Loucy (cell line): ENCODE measurements at regions not wholly inside any gene's neighbourhood (a gene's known extent, or its start where the extent isn't known, plus 50 kb on each side); places are given as distances from the start of the nearest gene placed in this dataset.

Source experiments
- H2AFZ ChIP-seq: fragments of 200-600 bp; sonication (generic); 2 replicates; pipeline ENCODE4 v1.6.0; 2016; ENCODE audit warnings: antibody characterized with exemption, mild to moderate bottlenecking, low read length, moderate library complexity
- H3F3A ChIP-seq: fragments of 200-600 bp; 2 replicates; pipeline ENCODE4 v1.6.0; 2016; ENCODE audit warnings: antibody characterized with exemption, low read depth, mild to moderate bottlenecking
- H3K27me3 ChIP-seq: fragments of 200-600 bp; sonication (generic); 2 replicates; pipeline ENCODE4 v1.6.1; 2014; ENCODE audit warnings: low read length, mild to moderate bottlenecking; ENCODE audit not compliant: insufficient read depth, poor library complexity, severe bottlenecking
- H3K36me3 ChIP-seq: fragments of 200-600 bp; sonication (generic); 2 replicates; pipeline ENCODE4 v1.6.1; 2016; ENCODE audit warnings: low read length; ENCODE audit not compliant: insufficient read depth
- H3K4me1 ChIP-seq: fragments of 200-600 bp; sonication (generic); 2 replicates; pipeline ENCODE4 v1.5.1; 2014; ENCODE audit warnings: low read length, mild to moderate bottlenecking; ENCODE audit not compliant: insufficient read depth, poor library complexity, severe bottlenecking
- H3K4me2 ChIP-seq: fragments of 200-600 bp; sonication (generic); 2 replicates; pipeline ENCODE4 v1.6.0; 2014; ENCODE audit warnings: antibody characterized with exemption, low read length, low read depth, mild to moderate bottlenecking; ENCODE audit not compliant: poor library complexity, severe bottlenecking
- H3K4me3 ChIP-seq: fragments of 200-600 bp; sonication (generic); 2 replicates; pipeline ENCODE4 v1.5.1; 2014; ENCODE audit warnings: low read length, mild to moderate bottlenecking, mixed read lengths; ENCODE audit not compliant: poor library complexity, severe bottlenecking
- H3K79me2 ChIP-seq: fragments of 200-600 bp; sonication (generic); 2 replicates; pipeline ENCODE4 v1.6.1; 2014; ENCODE audit warnings: low read length; ENCODE audit not compliant: insufficient read depth
- H3K9ac ChIP-seq: fragments of 200-600 bp; sonication (generic); 2 replicates; pipeline ENCODE4 v1.6.0; 2014; ENCODE audit warnings: mild to moderate bottlenecking, low read depth, low read length, moderate library complexity; ENCODE audit not compliant: poor library complexity, severe bottlenecking
- H3K9me2 ChIP-seq: fragments of 200-600 bp; sonication (generic); replicated peaks from 2 replicates; pipeline ENCODE4 v1.6.1; 2016; ENCODE audit warnings: low read depth, low read length, mixed read lengths
- H3K9me3 ChIP-seq: fragments of 200-600 bp; sonication (generic); 2 replicates; pipeline ENCODE4 v1.6.1; 2014; ENCODE audit warnings: mild to moderate bottlenecking, antibody characterized with exemption, low read length, low read depth; ENCODE audit not compliant: insufficient read depth
- H4K20me1 ChIP-seq: fragments of 200-600 bp; sonication (generic); 2 replicates; pipeline ENCODE4 v1.6.0; 2014; ENCODE audit warnings: antibody characterized with exemption, low read length, mild to moderate bottlenecking; ENCODE audit not compliant: insufficient read depth, poor library complexity, severe bottlenecking
- EZH2phosphoT487 ChIP-seq: fragments of 200-600 bp; IDR thresholded peaks from 2 replicates; pipeline ENCODE4 v1.6.1; 2018; ENCODE audit warnings: antibody characterized with exemption, mild to moderate bottlenecking, moderate library complexity, borderline replicate concordance
- TF ChIP-seq, protein P1 (sequence below): fragments of 200-600 bp; sonication (generic); conservative IDR thresholded peaks from 2 replicates; pipeline ENCODE4 v1.5.1; 2014; ENCODE audit warnings: mild to moderate bottlenecking, antibody characterized with exemption, low read length

DNA sequence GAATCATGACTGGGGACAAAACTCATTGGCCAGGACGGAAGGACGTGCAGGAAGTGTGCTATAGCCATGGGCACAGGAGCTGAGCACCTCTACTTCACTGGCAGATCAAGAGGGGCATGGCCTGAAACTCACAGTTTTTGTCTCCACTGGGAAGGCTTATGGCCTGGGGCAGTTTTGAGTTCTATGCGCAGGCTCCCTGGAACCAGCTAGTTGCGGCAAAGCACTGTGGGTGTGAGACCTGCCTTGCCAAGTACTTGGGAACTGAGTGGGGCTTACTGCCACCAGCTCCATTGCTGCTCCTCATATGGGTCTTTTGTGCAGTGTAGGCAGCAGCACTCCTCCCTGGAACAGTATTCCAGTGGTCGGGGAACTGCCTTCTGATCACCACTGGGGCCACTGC, 282.6 kb upstream of the EYS start:
- Histone ChIP-seq H3K79me2 (no peaks in the 10 kb centered on the region), H3K36me3 (no peaks in the 10 kb centered on the region), H3F3A (no peaks in the 10 kb centered on the region), H2AFZ (no peak overlapping the region), H3K9me2 (no peaks in the 10 kb centered on the region; the same call in 1 of the 2 replicates), H3K27me3 (no peaks in the 10 kb centered on the region), H3K4me1 (no peaks in the 10 kb centered on the region), H3K9ac (no peak overlapping the region), H3K4me3 (no peak overlapping the region), H3K4me2 (no peak overlapping the region), H4K20me1 (no peaks in the 10 kb centered on the region), H3K9me3 (no peaks in the 10 kb centered on the region)
- TF ChIP-seq, protein P1, sequence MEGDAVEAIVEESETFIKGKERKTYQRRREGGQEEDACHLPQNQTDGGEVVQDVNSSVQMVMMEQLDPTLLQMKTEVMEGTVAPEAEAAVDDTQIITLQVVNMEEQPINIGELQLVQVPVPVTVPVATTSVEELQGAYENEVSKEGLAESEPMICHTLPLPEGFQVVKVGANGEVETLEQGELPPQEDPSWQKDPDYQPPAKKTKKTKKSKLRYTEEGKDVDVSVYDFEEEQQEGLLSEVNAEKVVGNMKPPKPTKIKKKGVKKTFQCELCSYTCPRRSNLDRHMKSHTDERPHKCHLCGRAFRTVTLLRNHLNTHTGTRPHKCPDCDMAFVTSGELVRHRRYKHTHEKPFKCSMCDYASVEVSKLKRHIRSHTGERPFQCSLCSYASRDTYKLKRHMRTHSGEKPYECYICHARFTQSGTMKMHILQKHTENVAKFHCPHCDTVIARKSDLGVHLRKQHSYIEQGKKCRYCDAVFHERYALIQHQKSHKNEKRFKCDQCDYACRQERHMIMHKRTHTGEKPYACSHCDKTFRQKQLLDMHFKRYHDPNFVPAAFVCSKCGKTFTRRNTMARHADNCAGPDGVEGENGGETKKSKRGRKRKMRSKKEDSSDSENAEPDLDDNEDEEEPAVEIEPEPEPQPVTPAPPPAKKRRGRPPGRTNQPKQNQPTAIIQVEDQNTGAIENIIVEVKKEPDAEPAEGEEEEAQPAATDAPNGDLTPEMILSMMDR: no peak

DNA sequence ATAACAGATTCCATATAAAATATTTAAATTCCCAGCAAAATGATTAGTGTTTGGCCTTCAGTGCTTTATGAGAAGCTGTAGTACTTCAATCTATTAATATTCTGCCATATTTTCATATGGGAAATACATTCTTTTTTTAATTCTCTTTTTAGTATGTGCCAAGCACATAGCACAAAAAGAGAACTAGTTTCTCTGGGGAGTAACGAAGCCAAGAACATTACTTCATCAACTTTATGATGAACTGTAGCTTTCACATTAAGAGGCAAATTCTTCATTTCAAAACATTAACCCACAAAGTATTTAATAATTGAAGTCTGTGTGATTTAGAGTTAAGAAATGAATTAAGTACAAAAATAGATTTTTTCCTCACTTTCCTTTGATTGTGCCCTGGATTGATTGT, 281.0 kb upstream of the EYS start:
- no peak overlapping the region for H3K4me3 ChIP-seq
- H3K9me3 ChIP-seq: no peaks in the 10 kb centered on the region
- no peak for TF ChIP-seq EZH2phosphoT487
- TF ChIP-seq, protein P1: no peak
- no peak overlapping the region for H3K4me2 ChIP-seq
- H3K4me1 ChIP-seq: no peaks in the 10 kb centered on the region
- no peaks in the 10 kb centered on the region; the same call in 1 of the 2 replicates for H3K9me2 ChIP-seq
- H4K20me1 ChIP-seq: no peaks in the 10 kb centered on the region
- no peaks in the 10 kb centered on the region for H3F3A ChIP-seq
- no peak overlapping the region for H3K9ac ChIP-seq
- H2AFZ ChIP-seq: no peak overlapping the region
- no peaks in the 10 kb centered on the region for H3K79me2 ChIP-seq
- no peaks in the 10 kb centered on the region for H3K36me3 ChIP-seq
- H3K27me3 ChIP-seq: no peaks in the 10 kb centered on the region

DNA sequence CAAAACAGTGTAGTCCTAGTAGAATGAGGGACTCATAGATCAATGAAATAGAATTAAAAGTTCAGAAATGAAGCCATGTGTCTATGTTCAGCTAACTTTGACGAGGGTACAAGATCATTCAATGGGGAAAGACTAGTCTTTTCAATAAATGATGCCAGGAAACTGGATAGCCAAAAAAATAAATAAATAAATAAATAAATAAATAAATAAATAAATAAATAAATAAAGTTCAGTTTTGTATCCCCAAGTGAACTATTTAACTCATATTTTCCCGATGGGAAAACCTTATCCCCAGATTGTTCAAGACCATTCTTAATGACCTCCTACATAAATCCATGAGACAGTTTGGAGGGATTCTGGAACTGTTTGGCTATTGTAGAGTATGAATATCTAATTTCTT, 277.1 kb upstream of the EYS start:
- Histone ChIP-seq H3K4me2 (no peak overlapping the region), H3K79me2 (no peaks in the 10 kb centered on the region), H3K9me2 (no peaks in the 10 kb centered on the region; the same call in 1 of the 2 replicates), H3F3A (no peaks in the 10 kb centered on the region), H4K20me1 (no peaks in the 10 kb centered on the region), H3K4me3 (no peak overlapping the region), H3K9ac (no peak overlapping the region), H3K36me3 (no peaks in the 10 kb centered on the region), H2AFZ (no peak overlapping the region), H3K9me3 (no peaks in the 10 kb centered on the region; the same call in 1 of the 2 replicates), H3K27me3 (no peaks in the 10 kb centered on the region), H3K4me1 (no peaks in the 10 kb centered on the region)
- no peak for TF ChIP-seq EZH2phosphoT487
- TF ChIP-seq, protein P1: no peak
